Smooth muscle cell (in vitro differentiated cells): ENCODE measurements at regions not wholly inside any gene's neighbourhood (a gene's known extent, or its start where the extent isn't known, plus 50 kb on each side); places are given as distances from the start of the nearest gene placed in this dataset.

Experiments used
- DNase-seq: peaks from one replicate; lab custom pipeline; 2025; ENCODE audit not compliant: unreplicated experiment; lab: John Stamatoyannopoulos, UW
- H2AFZ ChIP-seq: fragments of 200-600 bp; sonication (generic); 2 replicates; pipeline ENCODE4 v1.6.0; 2016; ENCODE audit warnings: antibody characterized with exemption, low read depth, mild to moderate bottlenecking
- H3F3A ChIP-seq: fragments of 200-600 bp; sonication (generic); 2 replicates; pipeline ENCODE4 v1.6.0; 2017; ENCODE audit warnings: antibody characterized with exemption, low read depth
- H3K27ac ChIP-seq: fragments of 200-600 bp; sonication (generic); 2 replicates; pipeline ENCODE4 v1.5.1; 2016; ENCODE audit warnings: low read depth, mild to moderate bottlenecking
- H3K27me3 ChIP-seq: fragments of 200-600 bp; sonication (generic); 2 replicates; pipeline ENCODE4 v1.6.1; 2016; ENCODE audit warnings: low read depth, mild to moderate bottlenecking
- H3K36me3 ChIP-seq: fragments of 200-600 bp; sonication (generic); 2 replicates; pipeline ENCODE4 v1.5.1; 2016; ENCODE audit warnings: low read depth
- H3K4me1 ChIP-seq: fragments of 200-600 bp; sonication (generic); 2 replicates; pipeline ENCODE4 v1.5.1; 2016; ENCODE audit warnings: low read depth
- H3K4me2 ChIP-seq: fragments of 200-600 bp; sonication (generic); 2 replicates; pipeline ENCODE4 v1.6.0; 2016; ENCODE audit warnings: mild to moderate bottlenecking
- H3K4me3 ChIP-seq: fragments of 200-600 bp; sonication (generic); 2 replicates; pipeline ENCODE4 v1.5.1; 2016; ENCODE audit warnings: mild to moderate bottlenecking
- H3K79me2 ChIP-seq: fragments of 200-600 bp; sonication (generic); 2 replicates; pipeline ENCODE4 v1.6.0; 2016; ENCODE audit warnings: low read depth, mild to moderate bottlenecking
- H3K9ac ChIP-seq: fragments of 200-600 bp; sonication (generic); 2 replicates; pipeline ENCODE4 v1.6.0; 2016; ENCODE audit warnings: low read depth
- H3K9me3 ChIP-seq: fragments of 200-600 bp; sonication (generic); replicated peaks from 2 replicates; pipeline ENCODE4 v1.5.1; 2016; ENCODE audit warnings: low read depth
- H4K20me1 ChIP-seq: fragments of 200-600 bp; sonication (generic); 2 replicates; pipeline ENCODE4 v1.6.0; 2016; ENCODE audit warnings: low read depth
- WGBS: methylation state at CpG from one replicate; pipeline ENCODE4 v1.1.7; 2016; ENCODE audit warnings: low lambda C conversion rate; 5-methylcytosine and 5-hydroxymethylcytosine counted together
- TF ChIP-seq, protein P1 (sequence below): fragments of 200-600 bp; sonication (generic); IDR thresholded peaks from 2 replicates; pipeline ENCODE4 v1.5.1; 2017; ENCODE audit warnings: borderline replicate concordance, mild to moderate bottlenecking, antibody characterized with exemption; ENCODE audit not compliant: insufficient read depth, poor library complexity, severe bottlenecking

DNA sequence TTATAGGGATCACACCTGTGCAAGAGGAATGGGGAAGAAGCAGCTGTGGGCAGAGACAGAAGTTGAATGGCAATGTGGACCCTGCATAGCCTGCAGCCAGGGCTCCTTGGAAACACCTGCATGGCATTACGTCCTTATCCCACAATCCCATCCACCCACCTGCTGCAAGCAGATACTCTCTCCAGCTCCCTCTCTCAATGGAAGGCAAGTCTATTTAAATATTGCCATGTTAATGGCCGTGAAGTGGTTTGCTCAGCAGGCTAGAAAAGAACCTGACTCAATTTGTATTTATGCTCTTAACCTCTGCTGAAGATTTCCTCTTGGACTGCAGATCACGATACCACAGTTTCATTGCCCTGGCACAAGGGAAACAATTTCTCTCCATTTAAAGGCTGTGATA lies 417.0 kb downstream of the TYW1 start:
- H3K79me2 ChIP-seq: no peaks in the 10 kb centered on the region
- TF ChIP-seq, protein P1, sequence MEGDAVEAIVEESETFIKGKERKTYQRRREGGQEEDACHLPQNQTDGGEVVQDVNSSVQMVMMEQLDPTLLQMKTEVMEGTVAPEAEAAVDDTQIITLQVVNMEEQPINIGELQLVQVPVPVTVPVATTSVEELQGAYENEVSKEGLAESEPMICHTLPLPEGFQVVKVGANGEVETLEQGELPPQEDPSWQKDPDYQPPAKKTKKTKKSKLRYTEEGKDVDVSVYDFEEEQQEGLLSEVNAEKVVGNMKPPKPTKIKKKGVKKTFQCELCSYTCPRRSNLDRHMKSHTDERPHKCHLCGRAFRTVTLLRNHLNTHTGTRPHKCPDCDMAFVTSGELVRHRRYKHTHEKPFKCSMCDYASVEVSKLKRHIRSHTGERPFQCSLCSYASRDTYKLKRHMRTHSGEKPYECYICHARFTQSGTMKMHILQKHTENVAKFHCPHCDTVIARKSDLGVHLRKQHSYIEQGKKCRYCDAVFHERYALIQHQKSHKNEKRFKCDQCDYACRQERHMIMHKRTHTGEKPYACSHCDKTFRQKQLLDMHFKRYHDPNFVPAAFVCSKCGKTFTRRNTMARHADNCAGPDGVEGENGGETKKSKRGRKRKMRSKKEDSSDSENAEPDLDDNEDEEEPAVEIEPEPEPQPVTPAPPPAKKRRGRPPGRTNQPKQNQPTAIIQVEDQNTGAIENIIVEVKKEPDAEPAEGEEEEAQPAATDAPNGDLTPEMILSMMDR: no peak
- no peaks in the 10 kb centered on the region for H3K4me1 ChIP-seq
- no peaks in the 10 kb centered on the region for H3K36me3 ChIP-seq
- DNase-seq: no peak
- H3K4me2 ChIP-seq: no peak overlapping the region
- H3K27me3 ChIP-seq: peaks cover 31% of the 10 kb centered on the region
- no peaks in the 10 kb centered on the region for H4K20me1 ChIP-seq
- WGBS: 55% methylated on average over 3 of the region's 3 CpGs
- H3K27ac ChIP-seq: no peak overlapping the region
- no peak overlapping the region for H3K9ac ChIP-seq
- no peaks in the 10 kb centered on the region for H3F3A ChIP-seq
- H3K4me3 ChIP-seq: no peak overlapping the region
- H2AFZ ChIP-seq: no peak overlapping the region
- no peaks in the 10 kb centered on the region for H3K9me3 ChIP-seq

DNA sequence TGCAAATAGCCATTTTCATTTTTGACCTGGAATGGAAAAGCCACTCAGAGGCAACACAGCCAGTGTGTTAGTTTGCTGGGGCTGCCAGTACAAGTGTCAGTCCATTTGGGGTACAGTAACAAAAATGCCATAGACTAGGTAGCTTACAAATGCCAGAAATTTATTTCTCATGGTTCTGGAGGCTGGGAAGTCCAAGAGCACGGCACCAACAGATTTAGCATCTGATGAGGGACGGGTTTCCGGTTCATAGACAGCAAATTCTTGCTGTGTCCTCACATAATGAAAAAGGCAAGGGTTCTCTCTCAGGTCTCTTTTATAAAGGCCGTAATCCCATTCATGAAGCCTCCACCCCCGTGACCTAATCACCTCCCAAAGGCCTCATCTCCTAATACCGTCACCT lies 418.2 kb downstream of the TYW1 start:
- no peaks in the 10 kb centered on the region for H3F3A ChIP-seq
- H4K20me1 ChIP-seq: no peaks in the 10 kb centered on the region
- TF ChIP-seq, protein P1: no peak
- no peaks in the 10 kb centered on the region for H3K79me2 ChIP-seq
- H3K27me3 ChIP-seq: peaks cover 31% of the 10 kb centered on the region
- H3K9me3 ChIP-seq: no peaks in the 10 kb centered on the region
- H3K4me2 ChIP-seq: no peak overlapping the region
- no peaks in the 10 kb centered on the region for H3K36me3 ChIP-seq
- H3K4me3 ChIP-seq: no peak overlapping the region
- H3K27ac ChIP-seq: no peak overlapping the region
- H3K4me1 ChIP-seq: no peaks in the 10 kb centered on the region
- no peak for DNase-seq
- H2AFZ ChIP-seq: no peak overlapping the region
- no peak overlapping the region for H3K9ac ChIP-seq
- 96% methylated on average over 6 of the region's 6 CpGs for WGBS

- WGBS: 91% methylated on average over 7 of the region's 7 CpGs
- peaks cover 18% of the 10 kb centered on the region for H3K27me3 ChIP-seq
These were observed 426.0 kb downstream of the TYW1 start for GRCh38 chr7:67422601-67423000.

DNA sequence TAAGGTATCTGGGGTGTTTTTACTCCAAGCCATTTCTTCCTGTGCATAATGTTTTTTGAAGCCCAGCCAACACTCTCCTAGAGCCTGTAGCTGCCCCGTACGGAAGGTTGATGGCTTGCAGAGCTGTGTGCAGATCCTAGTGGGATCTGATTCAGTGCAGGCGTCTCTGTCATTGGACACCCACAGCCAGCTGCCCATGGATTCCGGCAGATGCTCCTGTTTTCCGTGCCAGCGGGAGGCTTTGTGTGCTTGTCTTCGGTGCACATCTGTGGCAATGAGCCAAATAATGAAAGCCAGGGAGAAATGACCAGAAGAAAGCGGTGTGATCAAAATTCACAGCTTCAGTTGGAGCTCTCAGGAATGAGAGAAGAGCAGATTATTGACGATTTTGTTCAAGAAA lies 426.4 kb downstream of the TYW1 start:
- WGBS: 26% methylated on average over 9 of the region's 9 CpGs
- H3K36me3 ChIP-seq: no peaks in the 10 kb centered on the region
- H3K27me3 ChIP-seq: peaks cover 16% of the 10 kb centered on the region
- H3K79me2 ChIP-seq: no peaks in the 10 kb centered on the region
- H2AFZ ChIP-seq: no peak overlapping the region
- H3K4me1 ChIP-seq: no peaks in the 10 kb centered on the region
- TF ChIP-seq, protein P1: no peak
- H3K4me2 ChIP-seq: peak overlapping the region; percentile 18
- H3F3A ChIP-seq: no peaks in the 10 kb centered on the region
- no peaks in the 10 kb centered on the region for H4K20me1 ChIP-seq
- H3K4me3 ChIP-seq: no peak overlapping the region
- H3K9me3 ChIP-seq: no peaks in the 10 kb centered on the region
- H3K9ac ChIP-seq: no peak overlapping the region
- no peak overlapping the region for H3K27ac ChIP-seq
- DNase-seq: no peak

More at GRCh38 chr7:67422601-67423000, 426.0 kb downstream of the TYW1 start:
- no peak overlapping the region for H3K9ac ChIP-seq
- no peaks in the 10 kb centered on the region for H4K20me1 ChIP-seq
- TF ChIP-seq, protein P1: no peak
- H3K4me1 ChIP-seq: no peaks in the 10 kb centered on the region
- H3F3A ChIP-seq: no peaks in the 10 kb centered on the region
- DNase-seq: no peak
- H3K4me3 ChIP-seq: no peak overlapping the region
- H2AFZ ChIP-seq: no peak overlapping the region
- H3K9me3 ChIP-seq: no peaks in the 10 kb centered on the region
- H3K27ac ChIP-seq: no peak overlapping the region
- H3K36me3 ChIP-seq: no peaks in the 10 kb centered on the region
- H3K79me2 ChIP-seq: no peaks in the 10 kb centered on the region
- no peak overlapping the region for H3K4me2 ChIP-seq
